ENCODE measurements at regions not wholly inside any gene's neighbourhood (a gene's known extent, or its start where the extent isn't known, plus 50 kb on each side); places are given as distances from the start of the nearest gene placed in this dataset.

- no peaks in the 10 kb centered on the region for H3K27me3 ChIP-seq
- no peak for DNase-seq
- H3K4me3 ChIP-seq: no peak overlapping the region
- intact Hi-C loops (cut with DNase I): no loop called here
- WGBS, 2 donors: 59 to 85% methylated on average over 4 of the region's 4 CpGs
- no peak for ATAC-seq
- no peak for TF ChIP-seq POLR2A (IDR thresholded peaks at IDR 0.05)
- H3K4me1 ChIP-seq: no peaks in the 10 kb centered on the region
- H3K27ac ChIP-seq: no peak overlapping the region
- H3K36me3 ChIP-seq (replicated peaks in 1 of 2; ENCODE audit: insufficient read depth in 1 of 2, low read depth in 2 of 2): no peaks in the 10 kb centered on the region
- no peaks in the 10 kb centered on the region for H3K9me3 ChIP-seq
Observed at GRCh38 chr6:91538622-91539021, 951.8 kb upstream of the MAP3K7 start.

DNA sequence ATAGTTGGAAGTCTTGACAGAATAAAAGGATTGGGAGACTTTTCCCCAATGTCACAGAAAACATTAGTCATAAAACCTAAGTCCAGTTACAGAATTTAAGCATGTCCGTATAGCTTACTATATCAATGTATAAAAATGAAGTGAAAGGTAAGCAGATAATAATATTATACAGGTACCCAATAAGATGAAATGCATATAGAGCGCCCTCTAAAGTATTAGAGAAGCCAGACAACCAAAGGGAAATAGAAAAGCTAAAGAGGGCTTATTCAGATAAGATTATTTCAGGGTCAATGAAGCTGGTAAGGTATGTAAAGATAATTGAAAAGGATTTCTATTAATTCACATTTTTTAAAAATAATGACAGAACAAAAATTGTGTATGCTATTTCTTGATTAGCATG, 947.7 kb upstream of the MAP3K7 start:
- WGBS, 2 donors: 47 to 49% methylated on average over 2 of the region's 2 CpGs
- no peak overlapping the region for H3K27ac ChIP-seq
- H3K4me3 ChIP-seq: no peak overlapping the region
- H3K9me3 ChIP-seq: no peaks in the 10 kb centered on the region
- H3K36me3 ChIP-seq (replicated peaks in 1 of 2; ENCODE audit: insufficient read depth in 1 of 2, low read depth in 2 of 2): no peaks in the 10 kb centered on the region
- H3K27me3 ChIP-seq: no peaks in the 10 kb centered on the region
- intact Hi-C loops (cut with DNase I): no loop called here
- DNase-seq (no peak), ATAC-seq (no peak)
- TF ChIP-seq, protein P1, sequence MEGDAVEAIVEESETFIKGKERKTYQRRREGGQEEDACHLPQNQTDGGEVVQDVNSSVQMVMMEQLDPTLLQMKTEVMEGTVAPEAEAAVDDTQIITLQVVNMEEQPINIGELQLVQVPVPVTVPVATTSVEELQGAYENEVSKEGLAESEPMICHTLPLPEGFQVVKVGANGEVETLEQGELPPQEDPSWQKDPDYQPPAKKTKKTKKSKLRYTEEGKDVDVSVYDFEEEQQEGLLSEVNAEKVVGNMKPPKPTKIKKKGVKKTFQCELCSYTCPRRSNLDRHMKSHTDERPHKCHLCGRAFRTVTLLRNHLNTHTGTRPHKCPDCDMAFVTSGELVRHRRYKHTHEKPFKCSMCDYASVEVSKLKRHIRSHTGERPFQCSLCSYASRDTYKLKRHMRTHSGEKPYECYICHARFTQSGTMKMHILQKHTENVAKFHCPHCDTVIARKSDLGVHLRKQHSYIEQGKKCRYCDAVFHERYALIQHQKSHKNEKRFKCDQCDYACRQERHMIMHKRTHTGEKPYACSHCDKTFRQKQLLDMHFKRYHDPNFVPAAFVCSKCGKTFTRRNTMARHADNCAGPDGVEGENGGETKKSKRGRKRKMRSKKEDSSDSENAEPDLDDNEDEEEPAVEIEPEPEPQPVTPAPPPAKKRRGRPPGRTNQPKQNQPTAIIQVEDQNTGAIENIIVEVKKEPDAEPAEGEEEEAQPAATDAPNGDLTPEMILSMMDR (IDR thresholded peaks at IDR 0.05): no peak
- TF ChIP-seq POLR2A (IDR thresholded peaks at IDR 0.05): no peak
- no peaks in the 10 kb centered on the region for H3K4me1 ChIP-seq

GRCh38 chr6:91523511-91523910, 936.6 kb upstream of the MAP3K7 start:
- Histone ChIP-seq H3K27me3 (no peaks in the 10 kb centered on the region), H3K36me3 (replicated peaks in 1 of 2; ENCODE audit: insufficient read depth in 1 of 2, low read depth in 2 of 2) (no peaks in the 10 kb centered on the region), H3K27ac (no peak overlapping the region), H3K4me1 (no peaks in the 10 kb centered on the region), H3K9me3 (no peaks in the 10 kb centered on the region), H3K4me3 (no peak overlapping the region)
- intact Hi-C loops (cut with DNase I): no loop called here
- ATAC-seq (no peak), DNase-seq (no peak)
- TF ChIP-seq POLR2A (IDR thresholded peaks at IDR 0.05): no peak
- TF ChIP-seq, protein P1 (IDR thresholded peaks at IDR 0.05): no peak
- 41 to 42% methylated on average over 3 of the region's 3 CpGs for WGBS, 2 donors

- no peak overlapping the region for H3K27ac ChIP-seq
- DNase-seq: no peak
- no peaks in the 10 kb centered on the region for H3K4me1 ChIP-seq
- H3K36me3 ChIP-seq (replicated peaks in 1 of 2; ENCODE audit: insufficient read depth in 1 of 2, low read depth in 2 of 2): no peaks in the 10 kb centered on the region
- no peak overlapping the region for H3K4me3 ChIP-seq
- TF ChIP-seq, protein P1 (IDR thresholded peaks at IDR 0.05): no peak
- TF ChIP-seq POLR2A (IDR thresholded peaks at IDR 0.05): no peak
- intact Hi-C loops (cut with DNase I): no loop called here
- H3K27me3 ChIP-seq: no peaks in the 10 kb centered on the region
- H3K9me3 ChIP-seq: no peaks in the 10 kb centered on the region
- no peak for ATAC-seq
Observed at GRCh38 chr6:91521999-91522398, 935.1 kb upstream of the MAP3K7 start.

DNA sequence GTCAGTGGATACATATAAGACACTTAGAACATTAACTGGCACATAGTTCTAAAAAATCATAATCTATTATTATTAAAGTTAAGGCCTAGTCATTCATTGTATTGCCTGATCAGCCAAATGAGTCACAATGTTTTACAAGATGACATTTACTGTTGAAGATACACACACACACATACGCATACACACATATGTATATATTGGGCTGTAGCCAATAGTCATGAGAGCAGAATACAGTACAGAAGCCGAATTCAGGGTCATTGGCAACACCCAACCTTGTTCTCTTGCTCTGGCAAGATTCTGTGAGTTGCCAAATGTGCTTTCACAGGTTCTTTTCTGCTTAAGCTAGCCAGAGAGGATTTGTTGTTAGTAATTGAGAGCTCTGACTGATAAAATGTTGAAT, 922.8 kb upstream of the MAP3K7 start:
- Histone ChIP-seq H3K9me3 (no peaks in the 10 kb centered on the region), H3K36me3 (replicated peaks in 1 of 2; ENCODE audit: insufficient read depth in 1 of 2, low read depth in 2 of 2) (no peaks in the 10 kb centered on the region), H3K4me3 (no peak overlapping the region), H3K27me3 (no peaks in the 10 kb centered on the region), H3K27ac (no peak overlapping the region), H3K4me1 (no peaks in the 10 kb centered on the region)
- intact Hi-C loops (cut with DNase I): no loop called here
- TF ChIP-seq, protein P1 (IDR thresholded peaks at IDR 0.05): no peak
- TF ChIP-seq POLR2A (IDR thresholded peaks at IDR 0.05): no peak
- no peak for ATAC-seq
- no peak for DNase-seq
- WGBS, 2 donors: 54 to 66% methylated on average over 2 of the region's 2 CpGs

Data from body of pancreas (tissue), 4 donors.